ENCODE measurements at regions not wholly inside any gene's neighbourhood (a gene's known extent, or its start where the extent isn't known, plus 50 kb on each side); places are given as distances from the start of the nearest gene placed in this dataset.
A peak's percentile ranks its signal among the peaks of the same experiment; 100 is the strongest.

DNA sequence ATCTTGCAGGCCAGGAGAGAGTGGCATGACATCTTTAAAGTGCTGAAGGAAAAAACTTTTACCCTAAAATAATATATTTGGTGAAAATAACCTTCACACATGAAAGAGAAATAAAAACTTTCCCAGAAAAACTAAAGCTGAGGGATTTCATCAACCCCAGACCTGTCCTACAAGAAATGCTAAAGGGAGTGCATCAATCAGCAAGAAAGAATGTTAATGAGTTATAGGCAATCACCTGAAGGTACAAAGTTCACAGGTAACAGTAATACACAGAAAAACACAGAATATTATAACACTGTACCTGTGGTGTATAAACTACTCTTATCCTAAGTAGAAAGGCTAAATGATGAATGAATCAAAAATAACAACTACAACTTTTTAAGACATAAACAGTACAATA is 249.2 kb upstream of the PKN2 start:
- DNase-seq: no peak

DNA sequence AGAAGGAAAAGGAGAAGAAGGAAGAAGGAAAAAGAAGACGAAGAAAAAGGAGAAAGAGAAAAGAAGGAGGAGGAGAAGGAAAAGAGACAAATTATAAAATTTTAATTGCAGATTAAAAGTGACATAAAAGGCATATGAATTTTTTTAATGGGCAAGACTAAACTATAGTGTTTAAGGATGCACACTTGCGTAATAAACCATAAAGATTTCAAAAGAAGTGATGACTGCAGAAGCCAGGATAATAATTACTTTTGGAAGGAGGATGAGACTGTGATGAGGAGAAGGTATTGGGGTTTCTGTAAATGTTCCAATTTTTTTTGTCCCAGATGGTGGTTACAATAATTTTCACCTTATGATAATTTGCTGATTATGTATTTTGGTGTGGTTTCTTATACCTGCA is 243.1 kb upstream of the PKN2 start:
- no peak for DNase-seq

GRCh38 chr1:88451856-88452255 is 232.2 kb upstream of the PKN2 start:
- no peak for DNase-seq

- no peak for DNase-seq
Measured at GRCh38 chr1:88453295-88453694, 230.8 kb upstream of the PKN2 start.

DNA sequence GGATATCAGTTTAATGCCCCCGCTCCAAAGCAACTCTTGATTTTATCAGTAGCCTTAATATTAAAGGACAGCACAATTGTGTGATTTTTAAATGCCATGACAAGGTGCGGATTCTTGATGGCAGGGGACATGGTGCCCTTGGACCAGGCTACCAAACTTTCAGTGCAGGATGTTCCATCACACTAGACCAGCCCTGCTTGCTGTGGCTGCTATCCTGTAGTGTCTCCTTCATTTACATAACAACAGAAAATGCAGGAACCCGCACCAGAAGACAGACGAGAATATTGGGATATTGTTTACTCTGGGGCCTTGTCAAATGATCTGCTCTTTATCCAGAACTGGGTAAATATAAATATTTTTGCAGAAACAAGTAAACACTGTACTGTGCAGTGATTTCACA is 229.3 kb upstream of the PKN2 start:
- no peak for DNase-seq

DNA sequence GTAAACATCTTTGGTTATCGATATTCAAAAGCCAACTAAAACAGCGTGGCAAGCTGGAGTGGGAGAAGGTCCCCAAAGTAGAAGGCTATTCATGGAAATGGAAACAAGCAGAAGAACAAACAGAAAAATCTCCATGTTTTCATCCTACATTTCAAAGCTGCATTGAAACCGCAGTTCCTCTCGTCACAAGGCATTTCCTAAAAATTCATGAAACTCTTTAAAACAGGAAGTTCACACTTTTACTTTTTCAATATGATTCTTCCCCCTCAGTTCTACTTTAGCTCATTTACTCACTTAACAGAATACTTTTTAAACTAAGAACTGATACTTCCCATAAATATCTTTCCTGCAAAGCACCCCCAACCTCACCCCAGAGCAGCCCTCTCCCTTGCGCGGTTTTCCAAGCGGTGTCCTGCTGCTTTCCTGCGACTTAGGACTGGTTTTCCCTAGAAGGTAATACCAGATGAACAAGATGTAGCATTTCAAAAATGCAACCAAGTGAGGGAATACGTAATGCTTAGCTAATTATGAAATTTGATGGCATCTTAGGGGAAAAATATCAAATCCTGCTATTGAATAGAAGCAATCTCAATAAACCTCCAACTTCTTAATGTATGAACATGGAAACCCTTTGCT is 228.3 kb upstream of the PKN2 start:
- DNase-seq: no peak

- no peak for DNase-seq
Measured at GRCh38 chr1:88457197-88457596, 226.9 kb upstream of the PKN2 start.

DNA sequence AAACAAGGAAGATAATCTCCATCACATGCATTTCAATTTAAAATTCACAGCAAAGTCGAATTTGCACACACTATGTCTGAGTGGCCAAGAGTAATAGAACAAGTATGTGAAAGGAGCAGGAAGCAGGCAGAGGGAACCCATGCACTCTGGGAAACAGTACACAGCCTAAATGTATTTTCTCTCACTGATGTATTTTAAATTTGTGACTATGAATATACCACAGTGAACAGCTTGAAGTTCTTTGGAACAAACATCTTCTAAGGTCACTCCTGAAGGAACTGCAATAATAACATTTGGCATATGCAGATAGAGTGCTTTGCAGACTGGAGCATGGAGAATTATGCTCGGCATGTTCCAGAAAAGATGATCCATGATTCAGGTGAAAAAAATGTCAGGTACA is 223.1 kb upstream of the PKN2 start:
- no peak for DNase-seq

DNA sequence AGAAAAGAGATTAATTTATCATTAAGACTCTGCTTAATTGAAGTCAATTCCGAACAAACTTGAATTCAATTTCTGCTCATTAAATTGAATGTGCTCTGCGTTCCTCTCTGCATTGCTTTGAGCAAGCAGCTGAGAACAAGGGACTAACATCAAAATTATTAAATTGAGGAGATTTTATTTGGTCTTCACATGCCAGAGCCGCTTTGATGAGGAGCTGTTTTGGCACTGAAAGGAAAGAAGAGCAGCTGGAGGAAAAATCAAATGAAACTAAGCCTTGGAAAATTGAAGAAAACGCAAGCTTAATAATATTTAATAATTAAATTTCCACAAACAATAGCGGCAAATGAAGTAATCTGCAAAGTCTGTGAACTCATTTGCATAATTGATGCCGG is 222.0 kb upstream of the PKN2 start:
- no peak for DNase-seq

GRCh38 chr1:88462488-88463261 is 221.4 kb upstream of the PKN2 start:
- peak; percentile 41 for DNase-seq

DNA sequence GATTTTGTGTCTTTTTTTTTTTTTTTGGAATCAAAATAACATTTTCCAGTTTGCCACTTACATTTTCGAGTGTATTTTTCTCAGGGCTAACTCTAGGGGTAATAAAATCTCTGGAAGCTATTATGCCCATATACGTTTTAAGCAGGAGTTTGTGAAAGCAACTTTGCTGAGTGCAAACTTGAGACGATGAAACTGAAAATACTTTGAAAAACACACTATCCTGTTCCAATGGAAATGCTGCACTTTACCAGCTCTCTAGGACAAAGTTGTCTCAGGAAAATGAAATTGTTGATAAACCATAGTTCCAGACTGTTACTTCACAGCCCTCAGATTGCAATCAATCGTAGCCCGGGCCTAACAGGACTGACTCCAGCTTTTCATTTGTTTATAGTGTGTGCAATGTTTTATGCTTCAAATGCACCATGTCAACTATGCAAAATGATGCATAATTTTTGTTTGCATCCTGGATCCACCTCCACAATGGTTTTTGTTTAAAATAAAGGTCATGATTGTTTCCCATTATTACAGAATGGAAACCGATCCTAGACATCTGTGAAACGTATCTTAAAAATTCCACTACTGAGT is 220.6 kb upstream of the PKN2 start:
- no peak for DNase-seq

DNA sequence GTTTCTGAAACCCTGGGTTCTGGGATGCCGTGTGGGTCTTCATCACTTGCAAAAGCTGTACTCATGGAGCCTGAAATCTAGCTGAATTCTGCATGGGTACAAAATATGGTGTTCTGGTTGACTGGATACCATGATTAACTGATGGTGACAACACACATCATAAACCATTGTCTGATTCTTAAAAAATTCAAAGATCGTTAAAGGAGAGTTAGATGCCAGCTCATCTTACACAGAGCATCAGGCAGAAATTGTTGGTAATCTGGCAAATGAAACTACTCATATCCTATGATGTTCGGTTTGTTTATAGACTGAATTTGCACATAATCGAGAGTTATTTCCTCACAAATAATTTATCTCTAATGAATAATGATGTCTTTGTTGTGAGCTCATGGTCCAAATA is 218.1 kb upstream of the PKN2 start:
- DNase-seq: no peak

DNA sequence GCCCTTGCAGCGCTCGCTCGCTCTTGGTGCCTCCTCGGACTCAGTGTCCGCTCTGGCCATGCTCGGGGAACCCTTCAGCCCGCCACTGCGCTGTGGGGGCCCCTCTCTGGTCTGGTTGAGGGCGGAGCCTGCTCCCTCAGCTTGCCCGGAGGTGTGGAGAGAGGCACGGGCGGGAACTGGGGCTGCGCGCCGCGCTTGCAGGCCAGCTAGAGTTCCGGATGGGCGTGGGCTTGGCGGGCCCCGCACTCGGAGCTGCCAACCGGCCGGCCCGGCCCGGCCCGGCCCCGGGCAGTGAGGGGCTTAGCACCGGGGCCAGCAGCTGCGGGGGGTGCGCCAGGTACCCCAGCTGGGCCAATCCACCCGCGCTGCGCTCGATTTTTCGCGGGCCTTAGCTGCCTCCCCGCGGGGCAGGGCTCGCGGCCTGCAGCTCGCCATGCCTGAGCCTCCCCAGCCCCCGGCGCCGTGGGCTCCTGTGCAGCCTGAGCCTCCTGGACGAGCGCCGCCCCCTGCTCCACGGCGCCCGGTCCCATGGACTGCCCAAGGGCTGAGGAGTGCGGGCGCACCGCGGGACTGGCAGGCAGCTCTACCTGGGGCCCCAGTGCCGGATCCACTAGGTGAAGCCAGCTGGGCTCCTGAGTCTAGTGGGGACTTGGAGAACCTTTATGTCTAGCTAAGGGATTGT is 217.0 kb upstream of the PKN2 start:
- no peak for DNase-seq

DNA sequence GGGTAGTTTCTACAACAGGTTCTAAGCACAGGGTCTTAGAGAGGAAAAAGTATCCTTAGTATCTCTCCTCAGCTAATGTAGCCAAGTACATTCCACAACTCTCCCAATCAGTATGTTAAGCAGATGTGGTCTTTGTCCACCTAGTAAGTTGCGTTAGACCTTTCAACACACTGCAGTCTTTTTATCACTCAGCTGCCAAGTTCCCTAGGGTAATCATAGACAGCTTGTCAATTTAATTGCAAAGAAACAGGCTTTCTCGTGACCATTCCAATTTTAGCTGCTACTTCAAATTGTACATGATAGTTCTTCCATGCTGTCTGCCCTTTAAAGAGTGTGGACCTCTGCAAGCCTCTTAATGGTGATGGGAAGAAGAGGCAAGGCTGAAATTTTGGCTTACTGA is 211.8 kb upstream of the PKN2 start:
- no peak for DNase-seq

DNA sequence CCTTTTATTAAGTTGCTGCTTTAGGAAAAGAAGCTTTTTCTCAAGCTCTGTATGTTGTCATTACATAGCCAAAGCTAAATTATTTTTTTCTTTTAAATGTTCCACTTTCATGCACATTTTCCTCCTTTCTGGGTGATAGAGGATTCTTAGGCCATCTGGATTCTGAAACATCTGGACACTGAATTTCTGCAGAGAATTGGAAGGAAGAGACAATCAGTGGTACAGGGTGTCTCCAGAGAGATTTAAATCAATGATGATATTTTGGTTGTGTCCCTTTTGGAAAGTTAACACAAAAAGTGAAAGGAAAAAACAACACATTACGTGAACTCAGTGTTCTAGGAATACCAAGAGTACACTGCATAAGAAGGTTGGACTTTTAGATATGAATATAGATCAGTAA is 211.4 kb upstream of the PKN2 start:
- DNase-seq: no peak

GRCh38 chr1:88474555-88475304 is 209.3 kb upstream of the PKN2 start:
- no peak for DNase-seq

- no peak for DNase-seq
Measured at GRCh38 chr1:88484881-88485280, 199.2 kb upstream of the PKN2 start.

- DNase-seq: peak; percentile 3
Measured at GRCh38 chr1:88488237-88488636, 195.8 kb upstream of the PKN2 start.

GRCh38 chr1:88490676-88491075 is 193.4 kb upstream of the PKN2 start:
- no peak for DNase-seq

DNA sequence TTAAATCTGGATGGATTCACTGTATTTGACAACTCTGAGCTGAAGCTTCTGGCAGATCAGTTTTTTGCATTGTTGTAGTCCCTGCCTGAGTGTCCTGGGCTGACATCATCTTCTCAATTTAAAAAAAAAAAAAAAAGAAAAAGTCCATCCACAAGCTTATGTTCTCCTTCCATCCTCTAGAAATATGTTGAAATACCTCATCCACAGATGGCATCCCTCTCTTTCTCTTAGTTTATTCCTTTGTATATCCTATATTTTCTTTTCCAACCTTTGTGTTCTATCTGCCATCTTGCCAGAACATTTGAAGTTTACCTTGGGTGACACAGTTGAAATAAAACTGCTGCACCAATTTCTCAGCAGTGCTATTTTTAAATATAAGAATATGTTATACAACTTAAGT is 184.4 kb upstream of the PKN2 start:
- no peak for DNase-seq

- DNase-seq: no peak
Measured at GRCh38 chr1:88502886-88503285, 181.2 kb upstream of the PKN2 start.

- no peak for DNase-seq
Measured at GRCh38 chr1:88503646-88504045, 180.4 kb upstream of the PKN2 start.

DNA sequence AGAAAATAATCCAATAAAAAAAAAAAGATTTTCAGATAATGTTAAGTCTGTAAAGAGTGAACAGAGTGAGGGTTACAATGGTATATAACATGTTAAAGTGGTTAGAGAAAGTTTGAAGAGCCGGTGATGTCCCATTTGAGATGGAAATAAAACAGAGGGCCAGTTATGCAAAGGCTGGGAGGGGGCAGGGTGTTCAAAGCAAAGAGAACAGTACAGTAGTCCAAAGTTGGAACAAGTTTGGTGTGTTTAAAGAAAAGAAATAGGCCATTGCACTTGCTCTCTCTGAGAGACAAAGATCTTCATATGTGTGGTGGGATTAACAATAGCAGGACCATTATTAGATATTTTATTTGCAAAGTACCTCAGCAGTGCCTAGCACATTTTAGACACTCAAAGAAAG is 179.5 kb upstream of the PKN2 start:
- DNase-seq: no peak

All from fibroblast of skin of scalp (primary cell).